NCI-H2081 (cell line): ENCODE measurements at regions not wholly inside any gene's neighbourhood (a gene's known extent, or its start where the extent isn't known, plus 50 kb on each side); places are given as distances from the start of the nearest gene placed in this dataset.

Experiments used
- DNase-seq, 2 experiments: peaks; one replicate each; lab custom pipeline; 2025; lab: John Stamatoyannopoulos, UW

- DNase-seq, result no peak
Measured at GRCh38 chr5:24368115-24368514, 276.7 kb downstream of the CDH10 start.

DNA sequence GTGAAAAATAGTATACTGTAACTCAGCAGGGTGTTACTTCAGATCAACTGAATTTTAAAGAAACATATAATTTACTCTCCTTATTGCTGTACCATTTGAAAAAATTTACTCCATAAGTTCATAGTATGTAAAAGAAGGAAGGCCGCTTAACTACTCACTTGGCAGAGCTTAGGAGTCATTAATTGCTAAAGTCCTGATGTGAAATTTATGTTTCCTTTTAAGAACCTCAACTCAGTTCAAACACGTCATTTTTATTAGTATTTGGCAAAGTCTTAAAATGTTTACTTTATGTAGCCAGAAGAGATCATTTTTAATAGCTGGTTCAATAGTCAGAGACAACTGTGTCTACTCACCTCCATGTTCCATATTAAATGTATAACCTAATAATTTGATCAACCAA lies 268.6 kb downstream of the CDH10 start:
- peak in 1 of 2 experiments; percentile 52 for DNase-seq

DNA sequence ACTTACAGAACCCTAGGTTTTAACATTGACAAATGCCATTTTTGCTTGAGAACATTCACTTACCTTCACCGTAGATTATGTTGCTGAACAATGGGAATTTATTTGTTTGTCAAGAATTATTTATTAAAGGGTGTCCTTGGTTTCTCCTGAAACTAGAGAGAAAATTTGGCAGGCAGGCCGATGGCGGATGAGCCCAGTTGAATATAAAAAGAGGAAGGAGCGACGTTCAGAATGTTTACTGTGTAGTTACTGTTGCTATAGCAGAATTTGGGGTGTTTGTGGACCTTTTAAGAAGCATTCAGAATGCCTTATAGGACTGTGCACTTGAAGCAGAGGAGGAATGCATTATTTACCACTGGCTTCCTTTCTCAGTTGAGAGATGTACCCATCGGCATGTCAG lies 268.2 kb downstream of the CDH10 start:
- DNase-seq, result no peak

DNA sequence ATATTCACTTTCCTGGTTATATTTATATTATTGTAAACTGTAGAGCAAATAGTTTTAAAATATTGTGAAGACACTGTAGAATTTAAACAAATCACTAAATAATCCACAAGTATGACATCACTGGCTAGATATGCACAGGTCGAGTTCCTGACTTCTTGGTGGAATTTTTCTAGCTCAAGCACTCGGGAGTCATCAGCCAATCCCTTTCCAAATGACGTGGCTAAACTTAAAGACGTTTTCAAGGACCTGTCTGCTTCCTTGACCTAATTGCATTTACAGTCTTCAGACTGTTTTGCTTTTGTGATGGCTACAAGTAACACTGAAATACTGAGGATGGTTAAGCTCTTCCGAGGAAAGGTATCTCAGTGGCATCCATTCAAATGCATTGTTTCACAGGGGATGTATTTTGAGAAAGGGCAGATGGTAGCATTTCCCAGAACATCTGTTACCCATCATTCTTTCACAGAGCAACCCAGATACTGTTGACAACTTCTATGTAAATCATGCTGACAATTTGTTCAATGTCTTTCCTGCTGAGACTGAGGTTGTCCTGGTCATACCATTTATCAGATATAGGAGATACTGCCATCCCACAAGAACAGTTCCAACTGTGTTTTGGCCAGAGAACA lies 262.8 kb downstream of the CDH10 start:
- no peak for DNase-seq

DNA sequence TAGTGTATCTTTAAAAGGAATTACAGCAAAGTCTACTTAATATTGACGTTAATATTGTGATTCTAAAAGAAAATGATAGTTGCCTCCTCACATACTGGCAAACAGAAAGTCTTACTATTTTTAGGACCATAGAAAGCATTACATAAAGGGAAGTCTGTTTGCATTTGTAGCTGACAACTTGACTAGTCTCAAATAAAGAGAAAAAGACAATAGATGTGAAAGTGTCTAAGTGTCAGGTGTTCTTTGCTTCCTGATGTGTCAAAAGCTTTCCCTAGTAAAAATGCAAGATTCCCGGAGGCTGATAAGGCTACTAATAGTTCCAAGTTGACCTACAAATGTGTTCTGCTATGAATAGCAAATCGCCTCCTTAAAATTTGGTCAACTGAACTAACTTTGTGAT lies 259.7 kb downstream of the CDH10 start:
- no peak for DNase-seq

DNA sequence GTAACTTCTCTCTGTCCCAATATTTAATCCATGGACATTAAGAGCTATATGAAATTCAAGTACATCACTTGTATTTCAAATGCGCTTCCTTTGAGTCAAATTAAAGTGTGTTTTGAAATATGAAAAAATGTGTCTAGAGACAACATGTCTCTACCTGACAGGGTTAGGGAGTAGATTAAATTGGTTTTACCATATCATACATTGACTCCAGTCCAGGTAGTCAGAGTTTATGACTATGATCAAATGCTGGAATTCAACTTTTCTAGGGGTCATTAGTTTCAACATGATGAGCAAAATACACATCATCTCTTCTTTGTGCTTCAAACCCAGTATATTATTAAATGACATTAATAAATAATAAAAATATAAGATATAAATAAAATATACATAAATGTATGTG lies 259.2 kb downstream of the CDH10 start:
- DNase-seq, result no peak

DNA sequence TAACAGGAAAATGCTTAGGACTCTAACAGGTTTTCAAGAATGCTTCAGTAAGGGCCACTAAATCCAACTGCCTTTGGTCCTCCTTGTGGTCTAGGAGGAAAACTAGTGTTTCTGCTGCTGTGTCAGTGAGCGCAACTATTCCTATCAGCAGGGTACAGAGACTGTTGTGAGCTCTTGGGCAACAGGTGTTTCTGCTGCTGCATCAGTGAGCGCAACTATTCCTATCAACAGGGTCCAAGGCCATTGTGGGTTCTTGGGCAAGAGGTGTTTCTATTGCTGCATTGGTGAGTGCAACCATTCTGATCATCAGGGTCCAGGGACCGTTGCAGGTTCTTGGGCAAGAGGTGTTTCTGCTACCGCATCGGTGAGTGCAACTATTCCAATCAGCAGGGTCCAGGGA lies 256.3 kb downstream of the CDH10 start:
- no peak for DNase-seq

GRCh38 chr5:24389968-24390367 lies 254.8 kb downstream of the CDH10 start:
- no peak for DNase-seq

GRCh38 chr5:24391816-24392215 lies 253.0 kb downstream of the CDH10 start:
- DNase-seq, result no peak

- no peak for DNase-seq
Measured at GRCh38 chr5:24397601-24398000, 247.2 kb downstream of the CDH10 start.

DNA sequence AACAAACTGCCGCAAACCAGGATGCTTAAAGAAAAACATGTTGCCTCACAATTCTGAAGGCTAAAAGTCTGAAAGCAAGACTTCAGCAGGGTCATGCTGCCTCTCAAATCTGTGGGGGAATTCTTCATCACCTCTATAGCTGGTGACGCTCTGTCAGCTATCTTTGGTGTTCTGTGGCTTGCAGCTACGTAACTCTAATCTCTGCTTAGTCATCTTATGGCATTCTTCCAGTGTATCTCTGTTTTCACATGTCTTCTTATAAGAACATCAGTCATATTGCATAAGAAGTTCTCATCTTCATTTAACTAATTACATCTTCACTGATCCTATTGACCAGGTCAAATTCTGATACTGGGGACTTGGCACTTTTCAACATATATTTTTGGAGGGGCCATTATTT lies 243.0 kb downstream of the CDH10 start:
- no peak for DNase-seq

GRCh38 chr5:24407466-24407865 lies 237.3 kb downstream of the CDH10 start:
- DNase-seq, result no peak

GRCh38 chr5:24428345-24428744 lies 216.4 kb downstream of the CDH10 start:
- DNase-seq, result no peak

DNA sequence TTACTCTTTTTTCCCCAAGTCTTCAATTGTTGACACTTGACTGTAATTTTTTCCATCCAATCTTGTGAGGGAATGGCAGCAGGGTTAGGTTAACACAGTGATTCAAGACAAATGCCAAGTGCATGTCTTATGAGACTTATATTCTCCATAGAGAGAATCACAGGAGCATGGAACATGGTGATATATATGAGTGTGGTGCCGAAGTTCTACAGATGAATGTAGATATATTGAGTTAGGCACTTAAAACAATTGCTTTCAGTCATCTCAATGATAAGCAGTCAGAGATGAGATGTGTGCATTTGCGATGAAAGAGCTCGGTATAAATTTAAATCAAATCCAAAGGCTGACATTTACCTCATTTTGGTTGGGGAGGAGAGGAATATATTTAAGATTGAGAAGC lies 211.2 kb downstream of the CDH10 start:
- DNase-seq, result no peak
